ENCODE measurements at regions not wholly inside any gene's neighbourhood (a gene's known extent, or its start where the extent isn't known, plus 50 kb on each side); places are given as distances from the start of the nearest gene placed in this dataset.

DNA sequence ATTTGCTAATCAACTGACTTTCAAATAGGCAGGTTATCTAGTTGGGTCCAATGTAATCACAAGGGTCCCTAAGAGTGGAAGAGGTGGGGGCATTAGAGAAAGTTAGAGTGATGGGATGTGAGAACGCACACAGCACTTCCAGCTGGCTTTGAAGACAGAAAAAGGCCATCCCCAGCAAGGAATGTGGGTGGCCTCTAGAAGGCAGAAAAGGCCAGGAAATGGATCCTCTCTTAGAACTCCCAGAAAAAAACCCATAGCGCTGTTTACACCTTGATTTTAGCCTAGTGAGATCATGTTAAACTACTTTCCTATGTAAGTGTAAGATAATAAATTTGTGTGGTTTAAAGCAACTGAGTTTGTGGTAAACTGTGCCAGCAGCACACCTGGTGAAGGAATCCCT lies 219.5 kb upstream of the HABP2 start:
- intact Hi-C loops (cut with micrococcal nuclease) = no loop called here
- H3K4me1 Mint-ChIP-seq (ENCODE audit: low read depth) = peaks cover 5% of the 10 kb centered on the region
- no peak overlapping the region for H3K4me3 Mint-ChIP-seq
- peaks cover 50% of the 10 kb centered on the region for H3K27me3 Mint-ChIP-seq
- no peaks in the 10 kb centered on the region for H3K36me3 Mint-ChIP-seq (ENCODE audit: low read depth)
- H3K27ac Mint-ChIP-seq = no peak overlapping the region
- peaks cover 10% of the 10 kb centered on the region for H3K9me3 Mint-ChIP-seq

GRCh38 chr10:113335592-113335991 lies 217.3 kb upstream of the HABP2 start:
- no peaks in the 10 kb centered on the region for H3K36me3 Mint-ChIP-seq (ENCODE audit: low read depth)
- no peaks in the 10 kb centered on the region for H3K4me1 Mint-ChIP-seq (ENCODE audit: low read depth)
- no peak overlapping the region for H3K27ac Mint-ChIP-seq
- H3K9me3 Mint-ChIP-seq = peaks cover 10% of the 10 kb centered on the region
- H3K4me3 Mint-ChIP-seq = no peak overlapping the region
- peaks cover 50% of the 10 kb centered on the region for H3K27me3 Mint-ChIP-seq
- intact Hi-C loops (cut with micrococcal nuclease) = no loop called here

DNA sequence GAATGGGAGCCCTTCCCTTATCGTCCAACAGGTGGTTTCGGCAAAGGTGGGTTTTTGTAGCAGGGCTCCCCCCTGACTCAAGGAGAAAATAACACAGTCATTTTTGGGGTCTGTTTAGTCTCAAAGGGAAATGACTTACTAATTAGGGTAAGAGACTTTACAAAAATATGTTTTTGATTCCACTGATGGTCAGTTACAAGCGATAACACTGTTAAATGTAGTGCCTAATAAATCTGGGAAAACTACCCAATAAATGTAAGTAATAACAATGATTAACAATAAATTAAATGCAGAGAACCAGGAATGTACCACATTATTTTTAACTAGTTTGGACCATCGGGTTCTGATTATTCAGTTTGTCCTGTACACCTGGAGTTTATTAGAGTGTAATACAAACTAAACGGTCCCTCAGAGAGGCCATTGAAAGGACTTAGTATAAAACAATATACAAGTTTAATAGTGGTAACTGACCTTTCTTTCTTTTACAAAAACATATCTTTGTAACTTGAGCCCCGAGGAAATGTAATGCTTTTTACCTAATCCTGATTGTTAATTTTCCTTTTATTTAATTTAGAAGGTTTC lies 216.2 kb upstream of the HABP2 start:
- Mint-ChIP-seq H3K27me3 (peaks cover 54% of the 10 kb centered on the region), H3K36me3 (ENCODE audit: low read depth) (no peaks in the 10 kb centered on the region), H3K27ac (no peak overlapping the region), H3K4me3 (no peak overlapping the region), H3K9me3 (peaks cover 10% of the 10 kb centered on the region), H3K4me1 (ENCODE audit: low read depth) (no peaks in the 10 kb centered on the region)
- intact Hi-C loops (cut with micrococcal nuclease) = no loop called here

DNA sequence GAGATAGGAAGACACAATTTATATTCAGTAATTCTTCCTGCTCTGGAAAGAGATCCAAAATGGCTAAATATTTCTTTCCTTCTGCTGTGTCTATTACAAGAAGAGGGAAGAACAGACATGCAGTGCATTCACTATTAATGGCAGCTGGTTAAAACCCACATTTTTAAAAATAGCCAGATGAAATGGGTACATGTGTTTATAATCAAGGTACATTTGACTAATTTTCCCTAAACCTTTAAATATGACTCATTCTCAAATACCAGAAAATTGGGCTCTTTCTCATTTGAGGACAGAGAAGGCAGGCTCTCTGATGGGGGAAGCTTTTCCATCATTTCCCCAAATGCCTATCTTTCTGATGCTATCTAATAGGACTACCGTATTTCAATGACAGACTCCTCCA lies 215.7 kb upstream of the HABP2 start:
- Mint-ChIP-seq H3K27ac (no peak overlapping the region), H3K4me3 (no peak overlapping the region), H3K36me3 (ENCODE audit: low read depth) (no peaks in the 10 kb centered on the region), H3K4me1 (ENCODE audit: low read depth) (no peaks in the 10 kb centered on the region), H3K9me3 (peaks cover 10% of the 10 kb centered on the region), H3K27me3 (peaks cover 54% of the 10 kb centered on the region)
- intact Hi-C loops (cut with micrococcal nuclease) = no loop called here

- Mint-ChIP-seq H3K27ac (no peak overlapping the region), H3K9me3 (peaks cover 6% of the 10 kb centered on the region), H3K4me1 (ENCODE audit: low read depth) (no peaks in the 10 kb centered on the region), H3K27me3 (peaks cover 59% of the 10 kb centered on the region), H3K36me3 (ENCODE audit: low read depth) (no peaks in the 10 kb centered on the region), H3K4me3 (no peak overlapping the region)
- intact Hi-C loops (cut with micrococcal nuclease) = no loop called here
These were observed 213.7 kb upstream of the HABP2 start for GRCh38 chr10:113339121-113339520.

- H3K36me3 Mint-ChIP-seq (ENCODE audit: low read depth) = no peaks in the 10 kb centered on the region
- H3K27ac Mint-ChIP-seq = no peak overlapping the region
- peaks cover 53% of the 10 kb centered on the region for H3K27me3 Mint-ChIP-seq
- intact Hi-C loops (cut with micrococcal nuclease) = no loop called here
- H3K4me3 Mint-ChIP-seq = no peak overlapping the region
- no peaks in the 10 kb centered on the region for H3K9me3 Mint-ChIP-seq
- H3K4me1 Mint-ChIP-seq (ENCODE audit: low read depth) = no peaks in the 10 kb centered on the region
These were observed 212.6 kb upstream of the HABP2 start for GRCh38 chr10:113340282-113340681.

DNA sequence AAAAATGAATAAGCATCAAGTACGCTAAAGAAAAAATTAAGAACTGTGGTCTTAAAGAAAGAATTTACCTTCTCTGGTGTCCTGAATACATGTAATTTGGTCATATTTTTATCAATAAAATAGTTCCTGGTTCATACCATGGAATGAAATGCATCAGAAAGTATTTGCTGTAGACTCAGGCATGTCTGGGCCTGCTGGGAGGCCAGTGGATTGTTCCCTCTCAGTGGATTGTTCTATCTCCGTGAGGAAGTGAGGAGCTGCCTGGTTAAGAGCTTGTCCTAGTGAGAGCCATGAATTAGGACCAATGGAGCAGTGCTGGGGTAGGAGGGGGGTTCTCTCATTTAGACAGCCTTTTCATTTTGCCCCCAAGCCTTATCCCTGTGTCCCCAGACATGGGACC lies 211.7 kb upstream of the HABP2 start:
- no peak overlapping the region for H3K4me3 Mint-ChIP-seq
- intact Hi-C loops (cut with micrococcal nuclease) = no loop called here
- H3K27me3 Mint-ChIP-seq = peaks cover 54% of the 10 kb centered on the region
- no peaks in the 10 kb centered on the region for H3K9me3 Mint-ChIP-seq
- no peaks in the 10 kb centered on the region for H3K36me3 Mint-ChIP-seq (ENCODE audit: low read depth)
- no peak overlapping the region for H3K27ac Mint-ChIP-seq
- no peaks in the 10 kb centered on the region for H3K4me1 Mint-ChIP-seq (ENCODE audit: low read depth)

DNA sequence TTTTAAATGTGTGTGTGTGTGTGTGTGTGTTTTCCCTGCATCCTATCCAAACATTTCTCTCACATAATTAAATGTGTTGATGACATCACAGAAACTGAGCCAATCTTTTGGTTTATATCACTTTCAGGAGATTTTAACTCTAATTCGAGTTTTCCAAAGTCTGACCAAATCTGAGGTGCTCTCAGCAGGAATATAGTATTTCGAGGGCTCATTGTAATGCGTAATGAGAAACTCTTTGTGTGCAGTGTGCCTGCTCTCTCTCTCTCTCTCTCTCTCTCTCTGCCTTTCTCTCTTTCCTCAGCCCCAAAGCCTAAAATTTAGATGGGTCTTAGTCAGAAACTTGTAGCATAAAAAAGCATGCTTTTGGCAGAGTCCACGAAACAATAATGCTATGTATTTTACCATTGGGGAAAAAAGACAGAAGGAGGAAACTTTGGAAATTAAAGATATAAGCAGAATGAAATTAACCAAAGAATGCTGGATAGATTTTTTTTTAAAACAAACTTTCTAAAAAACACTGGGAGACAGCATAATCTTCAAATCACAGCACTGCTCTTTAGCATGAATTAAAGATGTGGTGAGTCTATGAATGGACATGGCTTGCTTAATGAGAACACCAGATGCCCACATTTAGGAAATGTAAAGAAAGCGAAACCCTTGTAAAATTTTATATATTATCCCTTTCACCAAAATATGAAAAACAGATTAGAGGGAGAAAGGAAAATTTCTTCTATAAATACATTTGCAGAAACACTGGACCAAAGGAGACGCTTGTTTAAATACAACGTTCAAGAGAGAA lies 206.8 kb upstream of the HABP2 start:
- Mint-ChIP-seq H3K9me3 (no peaks in the 10 kb centered on the region), H3K27me3 (peaks cover 40% of the 10 kb centered on the region), H3K4me3 (no peak overlapping the region), H3K27ac (no peak overlapping the region), H3K4me1 (ENCODE audit: low read depth) (no peaks in the 10 kb centered on the region), H3K36me3 (ENCODE audit: low read depth) (no peaks in the 10 kb centered on the region)
- intact Hi-C loops (cut with micrococcal nuclease) = no loop called here

GRCh38 chr10:113347508-113347907 lies 205.3 kb upstream of the HABP2 start:
- intact Hi-C loops (cut with micrococcal nuclease) = no loop called here
- Mint-ChIP-seq H3K27me3 (peaks cover 29% of the 10 kb centered on the region), H3K27ac (no peak overlapping the region), H3K4me3 (no peak overlapping the region), H3K36me3 (ENCODE audit: low read depth) (no peaks in the 10 kb centered on the region), H3K4me1 (ENCODE audit: low read depth) (no peaks in the 10 kb centered on the region), H3K9me3 (no peaks in the 10 kb centered on the region)

DNA sequence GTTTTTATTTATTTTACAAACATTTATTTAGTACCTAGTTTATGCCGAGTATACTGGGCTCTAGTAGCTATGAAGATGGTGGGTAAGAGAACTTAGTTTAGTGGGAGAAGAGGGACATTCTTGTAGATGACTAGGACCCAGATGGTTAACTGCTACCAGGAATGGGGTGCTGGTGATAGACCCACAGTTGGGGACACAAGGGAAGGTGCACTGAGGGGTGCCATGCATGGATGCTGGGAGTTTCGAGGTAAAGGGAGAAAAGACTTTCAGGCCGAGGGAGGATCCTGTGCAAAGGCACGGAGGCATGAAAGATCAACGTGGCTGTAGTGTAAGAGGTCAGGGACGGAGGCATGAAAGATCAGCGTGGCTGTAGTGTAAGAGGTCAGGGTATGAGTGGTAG lies 204.2 kb upstream of the HABP2 start:
- H3K4me3 Mint-ChIP-seq = no peak overlapping the region
- H3K9me3 Mint-ChIP-seq = no peaks in the 10 kb centered on the region
- no peaks in the 10 kb centered on the region for H3K36me3 Mint-ChIP-seq (ENCODE audit: low read depth)
- intact Hi-C loops (cut with micrococcal nuclease) = no loop called here
- peaks cover 29% of the 10 kb centered on the region for H3K27me3 Mint-ChIP-seq
- no peaks in the 10 kb centered on the region for H3K4me1 Mint-ChIP-seq (ENCODE audit: low read depth)
- H3K27ac Mint-ChIP-seq = no peak overlapping the region

- Mint-ChIP-seq H3K4me3 (no peak overlapping the region), H3K36me3 (ENCODE audit: low read depth) (no peaks in the 10 kb centered on the region), H3K9me3 (no peaks in the 10 kb centered on the region), H3K27ac (no peak overlapping the region), H3K4me1 (ENCODE audit: low read depth) (no peaks in the 10 kb centered on the region), H3K27me3 (peaks cover 37% of the 10 kb centered on the region)
- intact Hi-C loops (cut with micrococcal nuclease) = no loop called here
These were observed 202.4 kb upstream of the HABP2 start for GRCh38 chr10:113350311-113351040.

GRCh38 chr10:113354711-113355110 lies 198.1 kb upstream of the HABP2 start:
- no peak overlapping the region for H3K4me3 Mint-ChIP-seq
- intact Hi-C loops (cut with micrococcal nuclease) = no loop called here
- no peaks in the 10 kb centered on the region for H3K36me3 Mint-ChIP-seq (ENCODE audit: low read depth)
- H3K4me1 Mint-ChIP-seq (ENCODE audit: low read depth) = no peaks in the 10 kb centered on the region
- H3K27me3 Mint-ChIP-seq = peaks cover 50% of the 10 kb centered on the region
- no peaks in the 10 kb centered on the region for H3K9me3 Mint-ChIP-seq
- no peak overlapping the region for H3K27ac Mint-ChIP-seq

DNA sequence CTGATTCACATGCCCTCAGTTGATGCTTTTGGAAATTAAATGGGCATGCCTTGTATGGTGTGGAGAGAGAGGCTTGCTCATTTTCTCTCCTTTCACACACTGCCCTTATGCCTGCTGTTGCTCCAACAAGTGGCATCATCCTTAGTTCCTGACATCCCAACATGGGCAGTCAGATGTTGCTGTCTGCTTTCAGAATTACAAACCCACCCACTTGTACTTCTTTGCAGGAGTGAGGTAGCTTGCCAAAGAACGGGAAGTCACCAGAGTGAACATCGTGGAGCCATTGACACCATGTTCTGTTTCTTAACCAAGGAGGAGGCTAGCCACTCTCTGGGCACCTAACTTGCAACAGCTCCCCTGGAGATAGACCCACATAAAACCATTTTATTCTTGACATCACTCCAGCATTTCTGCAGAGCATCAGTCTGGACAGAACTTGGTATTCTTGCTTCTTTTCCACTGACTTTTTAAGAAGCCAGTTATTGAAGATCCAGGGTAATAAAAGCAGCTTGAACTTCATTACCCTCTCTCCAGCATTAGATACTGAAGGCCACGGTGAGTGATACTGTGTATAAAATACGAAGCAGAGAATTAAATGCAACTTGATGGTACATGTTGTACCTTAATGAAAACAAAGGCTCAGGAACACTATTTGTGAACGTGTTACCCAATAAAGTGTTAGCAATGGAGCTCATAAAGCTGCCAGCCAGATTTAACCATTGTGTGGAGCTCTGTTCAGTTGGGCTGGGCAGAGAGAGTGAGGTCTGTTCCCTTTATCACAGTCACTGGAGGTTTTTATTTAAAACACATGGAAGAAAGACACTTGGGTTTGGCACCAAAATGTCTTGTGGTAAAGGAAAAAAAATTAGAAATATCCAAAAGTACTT lies 195.8 kb upstream of the HABP2 start:
- Mint-ChIP-seq H3K4me1 (ENCODE audit: low read depth) (no peaks in the 10 kb centered on the region), H3K27ac (no peak overlapping the region), H3K27me3 (peaks cover 51% of the 10 kb centered on the region), H3K36me3 (ENCODE audit: low read depth) (no peaks in the 10 kb centered on the region), H3K4me3 (no peak overlapping the region), H3K9me3 (no peaks in the 10 kb centered on the region)
- intact Hi-C loops (cut with micrococcal nuclease) = no loop called here

Measured in dendritic cell treated with granulocyte-macrophage colony-stimulating factor and Interleukin-4, amounts not matched to agents 40 ng/mL and 50 ng/mL, for 4 days (primary cell).